ENCODE measurements at regions not wholly inside any gene's neighbourhood (a gene's known extent, or its start where the extent isn't known, plus 50 kb on each side); places are given as distances from the start of the nearest gene placed in this dataset.

- 3 to 7% (median 5%) methylated on average over 3 of the region's 3 CpGs for WGBS, 5 donors
- no peaks in the 10 kb centered on the region for H3K9me3 ChIP-seq
- TF ChIP-seq POLR2A (IDR thresholded peaks at IDR 0.05): no peak
- TF ChIP-seq POLR2AphosphoS5 (IDR thresholded peaks at IDR 0.05): no peak
- no peak for TF ChIP-seq CTCF (IDR thresholded peaks at IDR 0.05 in 8 of 11, conservative IDR thresholded peaks at IDR 0.05 in 3 of 11)
- DNase-seq: no peak
- intact Hi-C loops (cut with DNase I; ENCODE audit: low total_unique reads): no loop called here
- no peak overlapping the region for H3K4me3 ChIP-seq
- no peaks in the 10 kb centered on the region for H3K36me3 ChIP-seq
- no peak overlapping the region for H3K27ac ChIP-seq
- no peaks in the 10 kb centered on the region for H3K27me3 ChIP-seq (replicated peaks in 1 of 7)
- peaks cover 0 to 24% (median 8%) of the 10 kb centered on the region in 6 donors for H3K4me1 ChIP-seq
These were observed 251.8 kb upstream of the DMRT1 start for GRCh38 chr9:589723-590122.

DNA sequence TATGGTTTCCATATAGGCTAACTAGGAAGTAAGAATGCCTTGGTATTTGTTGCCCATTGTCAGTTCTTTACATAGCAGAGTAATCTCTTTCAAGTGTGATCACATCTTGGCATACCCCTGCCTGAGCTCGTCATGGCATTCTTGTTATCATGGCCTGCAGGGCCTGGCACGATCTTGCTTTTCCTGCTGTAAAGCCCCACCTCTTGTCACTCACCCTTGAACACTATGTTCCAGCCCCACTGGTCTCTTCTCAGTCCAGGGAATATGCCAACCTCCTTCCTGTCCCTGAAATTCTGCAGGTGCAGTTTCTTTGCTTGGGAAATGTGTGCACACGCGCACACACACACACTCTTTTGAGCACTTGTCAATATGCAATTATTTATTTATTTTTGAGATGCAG, 250.2 kb upstream of the DMRT1 start:
- no peaks in the 10 kb centered on the region for H3K36me3 ChIP-seq
- H3K27me3 ChIP-seq (replicated peaks in 1 of 7): no peaks in the 10 kb centered on the region
- no peaks in the 10 kb centered on the region for H3K9me3 ChIP-seq
- WGBS, 5 donors: 53 to 64% (median 60%) methylated on average over 4 of the region's 4 CpGs
- H3K4me1 ChIP-seq: peaks cover 0 to 24% (median 8%) of the 10 kb centered on the region in 6 donors
- no peak overlapping the region for H3K27ac ChIP-seq
- intact Hi-C loops (cut with DNase I; ENCODE audit: low total_unique reads): no loop called here
- TF ChIP-seq CTCF (IDR thresholded peaks at IDR 0.05 in 8 of 11, conservative IDR thresholded peaks at IDR 0.05 in 3 of 11): no peak
- peak in 1 of 3 donors; percentile 36 for TF ChIP-seq POLR2AphosphoS5 (IDR thresholded peaks at IDR 0.05)
- no peak for DNase-seq
- no peak overlapping the region for H3K4me3 ChIP-seq

DNA sequence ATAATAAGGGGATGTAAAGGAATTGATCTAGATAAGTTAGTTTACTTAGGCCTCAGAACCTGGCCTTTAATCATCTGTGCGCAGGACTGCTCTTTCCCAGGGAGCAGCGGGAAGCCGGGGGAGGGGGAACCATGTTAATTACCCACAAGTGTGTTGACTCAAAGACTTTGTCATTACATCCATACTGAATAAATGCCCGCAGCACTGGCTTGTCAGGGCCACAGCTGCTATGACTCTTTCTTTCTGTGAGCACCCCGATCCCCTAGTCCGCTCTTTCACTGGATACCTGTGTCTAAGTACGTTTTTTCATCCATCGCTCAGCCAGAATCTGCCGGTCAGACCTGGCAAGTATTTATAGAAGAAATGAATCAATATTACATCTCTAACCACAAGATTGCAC, 249.3 kb upstream of the DMRT1 start:
- H3K4me1 ChIP-seq: peaks cover 0 to 24% (median 8%) of the 10 kb centered on the region in 6 donors
- TF ChIP-seq POLR2AphosphoS5 (IDR thresholded peaks at IDR 0.05): no peak
- no peak for TF ChIP-seq POLR2A (IDR thresholded peaks at IDR 0.05)
- TF ChIP-seq CTCF (IDR thresholded peaks at IDR 0.05 in 8 of 11, conservative IDR thresholded peaks at IDR 0.05 in 3 of 11): no peak
- WGBS, 5 donors: 87 to 96% (median 94%) methylated on average over 9 of the region's 9 CpGs
- H3K4me3 ChIP-seq: no peak overlapping the region
- intact Hi-C loops (cut with DNase I; ENCODE audit: low total_unique reads): no loop called here
- H3K27me3 ChIP-seq (replicated peaks in 1 of 7): no peaks in the 10 kb centered on the region
- H3K27ac ChIP-seq: no peak overlapping the region
- DNase-seq: no peak
- H3K9me3 ChIP-seq: no peaks in the 10 kb centered on the region
- no peaks in the 10 kb centered on the region for H3K36me3 ChIP-seq

DNA sequence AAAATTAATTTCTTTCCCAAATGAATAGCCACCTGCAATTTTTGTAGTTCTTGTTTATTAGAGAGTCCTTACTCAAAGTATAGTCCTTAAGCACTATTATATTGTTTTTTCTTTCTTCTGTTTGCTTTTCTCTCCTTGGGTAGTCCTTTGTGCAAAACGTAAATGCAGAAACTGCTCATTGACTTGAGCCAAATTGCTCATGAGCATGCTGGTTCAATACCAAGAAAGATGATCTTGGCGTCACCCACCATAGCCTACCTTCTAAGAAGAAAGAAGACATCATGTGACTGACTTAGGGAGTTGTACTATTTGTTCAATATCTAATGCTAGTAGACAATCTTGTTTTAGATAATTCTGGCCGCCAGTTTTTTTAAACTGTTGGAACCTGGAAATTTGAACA, 248.8 kb upstream of the DMRT1 start:
- Histone ChIP-seq H3K27ac (no peak overlapping the region), H3K36me3 (no peaks in the 10 kb centered on the region), H3K27me3 (replicated peaks in 1 of 7) (no peaks in the 10 kb centered on the region), H3K4me1 (peaks cover 0 to 24% (median 8%) of the 10 kb centered on the region in 6 donors), H3K9me3 (no peaks in the 10 kb centered on the region), H3K4me3 (no peak overlapping the region)
- 91 to 97% (median 95%) methylated on average over 3 of the region's 3 CpGs for WGBS, 5 donors
- no peak for DNase-seq
- TF ChIP-seq CTCF (IDR thresholded peaks at IDR 0.05 in 8 of 11, conservative IDR thresholded peaks at IDR 0.05 in 3 of 11): no peak
- no peak for TF ChIP-seq POLR2A (IDR thresholded peaks at IDR 0.05)
- no peak for TF ChIP-seq POLR2AphosphoS5 (IDR thresholded peaks at IDR 0.05)
- intact Hi-C loops (cut with DNase I; ENCODE audit: low total_unique reads): no loop called here
